Activated CD4-positive, alpha-beta T cell treated with anti-CD3 and anti-CD28 coated beads, Interleukin-2, Interleukin-6, amounts not matched to agents 100 ng/mL and 50 ng/mL, durations not matched to agents 16 hours and 8 hours (primary cell): ENCODE measurements at regions not wholly inside any gene's neighbourhood (a gene's known extent, or its start where the extent isn't known, plus 50 kb on each side); places are given as distances from the start of the nearest gene placed in this dataset.
"Not testable (repeated sequence)": the region's sequence is repeated elsewhere in the genome, so short reads cannot be mapped to it uniquely, and the experiment has no call there.

Experiments used
- DNase-seq: peaks from one replicate; pipeline ENCODE4 v3.0.0-alpha.2; 2020

GRCh38 chr7:4319280-4319679 is 362.8 kb upstream of the FOXK1 start:
- DNase-seq, result no peak

DNA sequence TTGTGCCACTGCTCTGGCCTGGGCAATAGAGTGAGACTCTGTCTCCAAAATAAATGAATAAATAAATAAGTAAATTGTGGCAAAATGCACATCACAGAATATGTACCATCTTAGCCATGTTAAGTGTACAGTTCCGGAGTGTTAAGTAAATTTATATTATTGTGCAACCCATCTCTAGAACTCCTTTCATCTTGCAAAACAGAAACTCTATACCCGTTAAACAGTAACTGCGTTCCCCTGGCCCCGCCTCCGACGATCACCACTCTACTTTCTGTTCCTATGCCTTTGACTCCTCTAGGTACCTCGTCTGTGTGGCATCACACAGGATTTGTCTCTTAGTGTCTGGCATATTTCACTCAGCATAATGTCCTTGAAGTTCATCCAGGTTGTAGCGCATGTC is 356.4 kb upstream of the FOXK1 start:
- DNase-seq, result no peak

- no peak for DNase-seq
Measured at GRCh38 chr7:4331711-4332110, 350.4 kb upstream of the FOXK1 start.

GRCh38 chr7:4338556-4338955 is 343.5 kb upstream of the FOXK1 start:
- no peak for DNase-seq

GRCh38 chr7:4343272-4344247 is 338.5 kb upstream of the FOXK1 start:
- no peak for DNase-seq

- DNase-seq, result no peak
Measured at GRCh38 chr7:4345004-4345403, 337.1 kb upstream of the FOXK1 start.

GRCh38 chr7:4352069-4352468 is 330.0 kb upstream of the FOXK1 start:
- DNase-seq, result no peak

- DNase-seq, result no peak
Measured at GRCh38 chr7:4361774-4362173, 320.3 kb upstream of the FOXK1 start.

GRCh38 chr7:4383584-4383983 is 298.5 kb upstream of the FOXK1 start:
- DNase-seq, result no peak

DNA sequence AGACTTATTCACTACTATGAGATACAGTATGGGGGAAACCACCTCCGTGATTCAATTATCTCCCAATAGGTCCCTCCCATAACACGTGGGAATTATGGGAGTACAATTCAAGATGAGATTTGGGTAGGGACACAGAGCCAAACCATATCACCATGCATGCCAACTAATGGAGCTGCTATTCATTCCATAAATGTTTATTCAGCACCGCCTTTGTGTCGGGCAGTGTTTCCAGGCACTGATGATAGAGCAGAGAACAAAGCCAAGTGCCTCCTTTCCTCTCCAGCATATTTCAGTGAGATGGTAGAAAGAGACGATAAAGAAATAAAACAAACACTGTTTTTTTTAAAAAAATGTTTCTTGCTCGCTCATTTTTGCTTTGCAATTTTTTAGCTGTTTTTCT is 295.9 kb upstream of the FOXK1 start:
- no peak for DNase-seq

DNA sequence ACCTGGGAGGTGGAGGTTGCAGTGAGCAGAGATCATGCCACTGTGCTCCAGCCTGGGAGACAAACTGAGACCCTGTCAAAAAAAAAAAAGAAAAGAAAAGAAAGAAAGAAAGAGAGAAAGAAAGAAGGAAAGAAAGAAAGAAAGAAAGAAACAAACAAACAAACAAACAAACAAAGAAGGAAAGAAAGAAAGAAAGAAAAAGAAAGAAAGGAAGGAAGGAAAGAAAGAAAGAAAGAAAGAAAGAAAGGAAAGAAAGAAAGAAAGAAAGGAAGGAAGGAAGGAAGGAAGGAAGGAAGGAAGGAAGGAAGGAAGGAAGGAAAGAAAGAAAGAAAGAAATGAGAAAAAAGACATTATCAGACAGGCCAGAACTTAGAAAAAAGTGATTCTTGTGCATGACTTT is 291.0 kb upstream of the FOXK1 start:
- not testable (repeated sequence) for DNase-seq

- no peak for DNase-seq
Measured at GRCh38 chr7:4394736-4395135, 287.4 kb upstream of the FOXK1 start.

DNA sequence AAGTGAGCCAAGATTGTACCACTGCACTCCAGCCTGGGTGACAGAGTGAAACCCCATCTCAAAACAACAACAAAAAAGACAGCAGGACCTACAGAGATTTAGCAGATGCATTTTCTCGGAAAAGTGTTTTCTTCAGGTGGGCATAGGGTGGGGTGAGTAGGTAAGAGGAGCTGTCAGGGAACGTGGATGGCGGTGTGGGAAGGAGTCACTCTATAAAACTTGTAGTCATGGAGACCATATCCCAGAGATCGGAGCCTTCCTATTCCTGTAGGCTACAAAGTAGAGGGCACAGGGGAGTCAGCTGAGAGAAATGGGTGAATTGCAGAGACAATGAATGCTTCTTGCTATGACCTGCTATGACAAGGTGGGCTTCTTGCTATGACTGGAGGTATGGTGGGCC is 283.0 kb upstream of the FOXK1 start:
- DNase-seq, result no peak

- DNase-seq, result no peak
Measured at GRCh38 chr7:4399596-4399995, 282.5 kb upstream of the FOXK1 start.

DNA sequence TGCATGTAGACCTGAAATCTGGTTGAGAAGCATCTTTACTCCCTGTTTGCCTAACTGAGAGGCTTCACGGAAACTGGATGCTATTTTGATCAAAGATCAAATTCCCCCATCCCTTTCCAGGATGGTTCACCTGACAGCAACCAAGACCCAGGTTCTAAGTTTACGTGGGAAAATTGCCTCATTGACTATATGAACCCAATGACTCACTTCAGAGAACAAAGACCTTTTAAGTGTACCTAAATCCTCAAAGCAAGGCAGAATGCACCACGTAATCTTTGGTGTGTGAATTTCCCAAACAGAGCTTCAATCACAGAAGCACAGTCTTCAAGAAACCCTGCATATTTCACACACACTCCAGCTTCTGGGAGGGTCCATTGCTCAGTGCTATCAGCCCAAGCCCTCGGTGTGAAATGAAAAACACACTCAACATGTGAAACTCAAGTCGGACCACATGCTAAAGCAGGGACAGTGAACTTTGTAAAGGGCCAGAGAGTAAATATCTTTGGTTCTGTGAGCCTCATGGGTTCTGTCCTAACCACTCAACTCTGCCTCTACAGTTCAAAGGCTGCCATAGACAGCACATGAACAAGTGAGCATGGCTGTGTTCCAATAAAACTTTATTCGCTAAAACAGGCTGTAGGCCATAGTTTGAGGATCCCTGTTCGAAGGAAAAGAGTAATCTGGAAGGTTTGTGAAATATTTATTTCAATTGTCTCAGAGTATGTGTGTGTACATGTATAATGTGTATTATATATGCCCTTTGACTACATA is 275.6 kb upstream of the FOXK1 start:
- DNase-seq, result no peak

- DNase-seq, result no peak
Measured at GRCh38 chr7:4409946-4410345, 272.1 kb upstream of the FOXK1 start.

DNA sequence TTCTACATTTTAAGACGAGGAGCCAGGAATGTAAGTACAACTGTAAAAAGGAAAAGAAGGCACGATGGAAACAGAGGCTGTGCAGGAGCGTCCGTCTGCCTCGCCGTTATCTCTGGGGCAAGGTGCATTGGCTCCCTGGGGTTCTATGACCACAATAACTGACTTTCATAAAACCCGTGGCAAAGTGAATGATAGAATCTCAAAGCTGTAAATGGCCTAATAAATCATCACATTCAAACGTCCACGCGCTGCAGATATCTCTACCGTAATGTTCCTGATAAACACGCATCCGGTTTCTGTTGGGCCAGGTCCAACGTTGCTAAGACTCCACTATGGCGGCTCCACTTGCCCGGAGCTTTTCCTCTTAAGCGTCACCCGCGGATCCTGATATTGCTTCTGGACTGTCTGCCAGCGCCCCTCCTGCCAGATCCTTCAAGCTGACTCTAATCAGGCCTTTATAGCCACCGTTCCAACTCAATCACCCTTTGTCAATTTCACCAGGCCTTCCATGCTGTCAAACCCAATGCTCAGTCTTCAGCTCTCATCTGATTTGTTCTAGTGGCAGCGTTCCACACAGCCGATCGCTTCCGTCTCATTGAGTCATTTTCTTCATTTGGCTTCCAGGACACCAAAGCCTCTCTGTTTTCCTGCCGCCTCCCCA is 265.6 kb upstream of the FOXK1 start:
- DNase-seq, result no peak

DNA sequence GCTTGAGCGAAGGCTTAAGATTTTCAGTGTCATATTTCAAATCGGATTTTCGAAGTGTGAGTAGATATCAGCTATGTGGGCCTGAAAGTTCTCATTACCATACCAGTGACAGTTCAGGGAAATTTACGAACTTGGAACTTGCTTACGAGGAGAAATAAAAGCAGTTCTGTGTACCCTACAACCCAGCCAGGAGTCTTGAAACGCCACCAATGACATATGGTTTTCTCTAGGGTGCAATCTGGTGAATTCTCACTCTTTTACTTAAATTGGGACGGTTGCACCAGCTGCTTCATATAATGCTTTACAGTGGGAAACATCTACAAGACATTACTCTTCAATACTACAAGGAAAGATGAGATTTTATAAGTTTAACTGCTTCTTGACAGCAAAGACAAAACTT is 253.6 kb upstream of the FOXK1 start:
- DNase-seq, result no peak

GRCh38 chr7:4430227-4430626 is 251.9 kb upstream of the FOXK1 start:
- DNase-seq, result no peak

GRCh38 chr7:4434306-4434705 is 247.8 kb upstream of the FOXK1 start:
- no peak for DNase-seq

- no peak for DNase-seq
Measured at GRCh38 chr7:4436361-4436895, 245.7 kb upstream of the FOXK1 start.

DNA sequence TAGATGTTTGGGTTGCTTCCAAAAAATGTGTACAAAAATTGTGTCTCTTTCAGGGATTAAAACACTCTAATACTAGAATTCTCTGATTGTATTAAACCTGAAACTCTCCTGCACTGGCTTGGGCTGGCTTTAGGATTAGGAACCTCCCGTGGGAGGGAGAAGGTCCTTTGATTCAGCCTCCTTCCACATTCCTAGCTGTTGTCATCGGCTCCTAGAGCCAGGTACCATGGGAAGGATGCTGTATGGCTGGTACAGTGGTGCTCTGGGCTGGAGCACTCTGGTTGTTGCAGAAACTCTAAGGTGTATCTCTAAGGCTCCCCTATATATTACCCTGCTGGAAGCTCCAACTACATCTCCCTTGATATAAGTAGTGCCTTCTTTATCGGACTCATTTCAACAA is 245.2 kb upstream of the FOXK1 start:
- DNase-seq, result no peak

- no peak for DNase-seq
Measured at GRCh38 chr7:4437916-4438315, 244.2 kb upstream of the FOXK1 start.
